CD4-positive, alpha-beta T cell (primary cell): ENCODE measurements at regions not wholly inside any gene's neighbourhood (a gene's known extent, or its start where the extent isn't known, plus 50 kb on each side); places are given as distances from the start of the nearest gene placed in this dataset.

Experiments
- ATAC-seq: fragments of 200-7000 bp; cut with Tn5 transposase; one replicate; pipeline ENCODE4 v1.10.0; 2022; ENCODE audit warnings: mild to moderate bottlenecking; ENCODE audit not compliant: poor library complexity
- CTCF ChIA-PET: fragments of 350-600 bp; sonication (Branson Sonifier 250); formaldehyde crosslinking; loops from one replicate; lab custom pipeline; 2021; ENCODE audit warnings: antibody characterized with exemption, inconsistent platforms; lab: Charles Lee
- POLR2A ChIA-PET: fragments of 350-600 bp; sonication (Branson Sonifier 250); formaldehyde crosslinking; loops from one replicate; lab custom pipeline; 2021; ENCODE audit warnings: antibody characterized with exemption, inconsistent platforms; lab: Charles Lee
- DNase-seq, 14 experiments: peaks; one replicate each; pipeline ENCODE4 v3.0.0-alpha.2; 2013 to 2020; ENCODE audit warnings: mixed read lengths in 2 of 14
- H3K27ac ChIP-seq, 2 donors: one replicate each; pipeline versions ENCODE4 v1.5.1 to v1.7.0; 2013; ENCODE audit warnings: low read length in 2 of 2, low read depth in 1 of 2, mild to moderate bottlenecking in 1 of 2
- H3K27me3 ChIP-seq, 2 experiments: 1 replicate in 1 of 2; 2 replicates in 1 of 2; pipeline versions ENCODE4 v1.6.1 to v1.7.0; 2013; ENCODE audit warnings: low read length in 2 of 2, control low read depth in 1 of 2, mild to moderate bottlenecking in 1 of 2, moderate library complexity in 1 of 2; ENCODE audit not compliant: insufficient read depth in 2 of 2, control insufficient read depth in 1 of 2
- H3K36me3 ChIP-seq: one replicate; pipeline ENCODE4 v1.6.1; 2013; ENCODE audit warnings: low read length, control low read depth; ENCODE audit not compliant: insufficient read depth
- H3K4me1 ChIP-seq: one replicate; pipeline ENCODE4 v1.6.1; 2013; ENCODE audit warnings: low read length, control low read depth; ENCODE audit not compliant: insufficient read depth
- H3K4me3 ChIP-seq: one replicate; pipeline ENCODE4 v1.5.1; 2013; ENCODE audit warnings: mild to moderate bottlenecking, low read length, moderate library complexity
- H3K9me3 ChIP-seq, 2 experiments: 1 replicate in 1 of 2; 2 replicates in 1 of 2; pipeline versions ENCODE4 v1.6.1 to v1.7.0; 2013; ENCODE audit warnings: low read length in 2 of 2, mild to moderate bottlenecking in 2 of 2, control low read depth in 1 of 2, moderate library complexity in 1 of 2; ENCODE audit not compliant: control insufficient read depth in 1 of 2, insufficient read depth in 1 of 2
- H3K27ac Mint-ChIP-seq: one replicate; pipeline ENCODE4 v1.8.0; 2020; ENCODE audit warnings: mixed read lengths
- H3K27me3 Mint-ChIP-seq: one replicate; pipeline ENCODE4 v1.8.0; 2021; ENCODE audit warnings: mixed read lengths
- H3K36me3 Mint-ChIP-seq: one replicate; pipeline ENCODE4 v1.8.0; 2021; ENCODE audit warnings: low read depth, mixed read lengths
- H3K4me1 Mint-ChIP-seq: one replicate; pipeline ENCODE4 v1.8.0; 2021; ENCODE audit warnings: low read depth, mixed read lengths
- H3K4me3 Mint-ChIP-seq: one replicate; pipeline ENCODE4 v1.8.0; 2020; ENCODE audit warnings: mild to moderate bottlenecking, mixed read lengths
- H3K9me3 Mint-ChIP-seq: one replicate; pipeline ENCODE4 v1.8.0; 2020; ENCODE audit warnings: mixed read lengths
- intact Hi-C, 2 experiments: fragments of 100-400 bp; cut with DNase I in 1 of 2; cut with micrococcal nuclease in 1 of 2; formaldehyde crosslinking; loops; one replicate each; pipeline versions ENCODE4 v1.15.1 to v1.9.0; 2023 to 2025; cut with DNase I, micrococcal nuclease
- TF ChIP-seq, protein P1 (sequence below): fragments of 200-600 bp; IDR thresholded peaks from one replicate; pipeline ENCODE4 v1.8.0; 2022; ENCODE audit warnings: antibody characterized with exemption, mild to moderate bottlenecking

DNA sequence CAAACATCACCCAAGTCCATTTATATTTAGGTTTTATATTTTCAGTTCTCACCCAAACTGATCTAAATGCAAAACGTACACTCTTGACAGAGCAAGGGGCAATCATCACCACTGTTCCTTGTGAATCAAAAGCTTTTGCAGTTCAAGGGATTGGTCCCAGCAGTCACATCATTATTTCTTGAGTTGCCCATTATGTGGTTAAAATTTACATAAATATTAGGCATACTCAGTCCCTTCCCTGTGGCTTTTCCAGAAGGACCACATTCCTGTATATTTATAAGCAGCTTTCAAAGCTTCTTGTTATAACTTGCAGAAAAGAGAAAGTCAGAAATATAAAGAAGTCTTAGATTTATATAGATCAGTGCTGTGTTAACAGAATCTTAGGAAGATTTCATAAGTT lies 224.4 kb downstream of the CLCN4 start:
- ATAC-seq (no peak), DNase-seq (no peak)
- no peaks in the 10 kb centered on the region for H3K4me1 ChIP-seq
- Mint-ChIP-seq H3K4me3 (no peak overlapping the region), H3K4me1 (no peaks in the 10 kb centered on the region), H3K27ac (no peak overlapping the region), H3K36me3 (no peaks in the 10 kb centered on the region), H3K27me3 (no peaks in the 10 kb centered on the region), H3K9me3 (no peaks in the 10 kb centered on the region)
- H3K9me3 ChIP-seq: peaks cover 0 to 7% of the 10 kb centered on the region in 2 experiments
- TF ChIP-seq, protein P1, sequence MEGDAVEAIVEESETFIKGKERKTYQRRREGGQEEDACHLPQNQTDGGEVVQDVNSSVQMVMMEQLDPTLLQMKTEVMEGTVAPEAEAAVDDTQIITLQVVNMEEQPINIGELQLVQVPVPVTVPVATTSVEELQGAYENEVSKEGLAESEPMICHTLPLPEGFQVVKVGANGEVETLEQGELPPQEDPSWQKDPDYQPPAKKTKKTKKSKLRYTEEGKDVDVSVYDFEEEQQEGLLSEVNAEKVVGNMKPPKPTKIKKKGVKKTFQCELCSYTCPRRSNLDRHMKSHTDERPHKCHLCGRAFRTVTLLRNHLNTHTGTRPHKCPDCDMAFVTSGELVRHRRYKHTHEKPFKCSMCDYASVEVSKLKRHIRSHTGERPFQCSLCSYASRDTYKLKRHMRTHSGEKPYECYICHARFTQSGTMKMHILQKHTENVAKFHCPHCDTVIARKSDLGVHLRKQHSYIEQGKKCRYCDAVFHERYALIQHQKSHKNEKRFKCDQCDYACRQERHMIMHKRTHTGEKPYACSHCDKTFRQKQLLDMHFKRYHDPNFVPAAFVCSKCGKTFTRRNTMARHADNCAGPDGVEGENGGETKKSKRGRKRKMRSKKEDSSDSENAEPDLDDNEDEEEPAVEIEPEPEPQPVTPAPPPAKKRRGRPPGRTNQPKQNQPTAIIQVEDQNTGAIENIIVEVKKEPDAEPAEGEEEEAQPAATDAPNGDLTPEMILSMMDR: no peak
- CTCF ChIA-PET: no interaction called here
- POLR2A ChIA-PET: no interaction called here
- no peaks in the 10 kb centered on the region for H3K27me3 ChIP-seq
- H3K36me3 ChIP-seq: no peaks in the 10 kb centered on the region
- intact Hi-C loops: no loop called here
- no peak overlapping the region for H3K4me3 ChIP-seq
- no peak overlapping the region for H3K27ac ChIP-seq

- no peaks in the 10 kb centered on the region for H3K4me1 Mint-ChIP-seq
Measured at GRCh38 chrX:10387011-10387410, 230.2 kb downstream of the CLCN4 start.

GRCh38 chrX:10390187-10390586 lies 230.2 kb downstream of the MID1 start:
- DNase-seq: no peak
- intact Hi-C loops: no loop called here
- CTCF ChIA-PET: no interaction called here
- Mint-ChIP-seq H3K4me1 (no peaks in the 10 kb centered on the region), H3K36me3 (no peaks in the 10 kb centered on the region), H3K27ac (no peak overlapping the region), H3K9me3 (no peaks in the 10 kb centered on the region), H3K27me3 (no peaks in the 10 kb centered on the region), H3K4me3 (no peak overlapping the region)
- no peak for ATAC-seq
- no peaks in the 10 kb centered on the region for H3K9me3 ChIP-seq
- TF ChIP-seq, protein P1: no peak
- no peaks in the 10 kb centered on the region for H3K4me1 ChIP-seq
- H3K36me3 ChIP-seq: no peaks in the 10 kb centered on the region
- no peak overlapping the region for H3K27ac ChIP-seq
- no peak overlapping the region for H3K4me3 ChIP-seq
- POLR2A ChIA-PET: no interaction called here
- no peaks in the 10 kb centered on the region for H3K27me3 ChIP-seq

More at GRCh38 chrX:10387011-10387410, 230.2 kb downstream of the CLCN4 start:
- H3K36me3 Mint-ChIP-seq: no peaks in the 10 kb centered on the region
- Histone ChIP-seq H3K36me3 (no peaks in the 10 kb centered on the region), H3K9me3 (no peaks in the 10 kb centered on the region), H3K27ac (no peak overlapping the region), H3K4me1 (no peaks in the 10 kb centered on the region), H3K27me3 (no peaks in the 10 kb centered on the region), H3K4me3 (no peak overlapping the region)
- H3K9me3 Mint-ChIP-seq: no peaks in the 10 kb centered on the region
- intact Hi-C loops: no loop called here
- DNase-seq (no peak), ATAC-seq (no peak)
- CTCF ChIA-PET: no interaction called here
- POLR2A ChIA-PET: no interaction called here
- TF ChIP-seq, protein P1: no peak
- no peak overlapping the region for H3K4me3 Mint-ChIP-seq
- H3K27ac Mint-ChIP-seq: no peak overlapping the region
- no peaks in the 10 kb centered on the region for H3K27me3 Mint-ChIP-seq
